Nephron (organoid): ENCODE measurements at regions not wholly inside any gene's neighbourhood (a gene's known extent, or its start where the extent isn't known, plus 50 kb on each side); places are given as distances from the start of the nearest gene placed in this dataset.

ENCODE experiments used
- H3K27ac Mint-ChIP-seq, 3 experiments: 2 replicates each; pipeline ENCODE4 v1.8.0; 2020; ENCODE audit warnings: mixed read lengths in 3 of 3, mild to moderate bottlenecking in 2 of 3, moderate library complexity in 1 of 3
- H3K27me3 Mint-ChIP-seq: 2 replicates; pipeline ENCODE4 v1.8.0; 2021; ENCODE audit warnings: low read depth, mild to moderate bottlenecking, moderate library complexity, mixed read lengths
- H3K36me3 Mint-ChIP-seq: 2 replicates; pipeline ENCODE4 v1.8.0; 2020; ENCODE audit warnings: low read depth, mixed read lengths
- H3K4me1 Mint-ChIP-seq: 2 replicates; pipeline ENCODE4 v1.8.0; 2020; ENCODE audit warnings: mixed read lengths
- H3K4me3 Mint-ChIP-seq, 3 experiments: 2 replicates each; pipeline ENCODE4 v1.8.0; 2020; ENCODE audit warnings: mild to moderate bottlenecking in 3 of 3, mixed read lengths in 3 of 3, moderate library complexity in 2 of 3
- H3K9me3 Mint-ChIP-seq: 2 replicates; pipeline ENCODE4 v1.8.0; 2020; ENCODE audit warnings: mixed read lengths
- CTCF ChIP-seq, 3 experiments: fragments of 200-600 bp; sonication (generic); IDR thresholded peaks; one replicate each; pipeline ENCODE4 v1.5.0; 2021; ENCODE audit warnings: antibody characterized with exemption in 3 of 3; ENCODE audit not compliant: unreplicated experiment in 3 of 3

- Mint-ChIP-seq H3K27ac (no peak overlapping the region), H3K36me3 (no peaks in the 10 kb centered on the region), H3K9me3 (peaks cover 6% of the 10 kb centered on the region), H3K27me3 (peaks cover 7% of the 10 kb centered on the region), H3K4me1 (no peaks in the 10 kb centered on the region), H3K4me3 (no peak overlapping the region)
- TF ChIP-seq CTCF (IDR thresholded peaks at IDR 0.05; ENCODE audit: unreplicated experiment in 3 of 3): no peak
These were observed 98.5 kb upstream of the PTCH1 start for GRCh38 chr9:95615246-95615645.

- Mint-ChIP-seq H3K27me3 (peaks cover 19% of the 10 kb centered on the region), H3K4me1 (no peaks in the 10 kb centered on the region), H3K27ac (no peak overlapping the region), H3K9me3 (peaks cover 6% of the 10 kb centered on the region), H3K36me3 (no peaks in the 10 kb centered on the region), H3K4me3 (no peak overlapping the region)
- TF ChIP-seq CTCF (IDR thresholded peaks at IDR 0.05; ENCODE audit: unreplicated experiment in 3 of 3): no peak
These were observed 96.9 kb upstream of the PTCH1 start for GRCh38 chr9:95613670-95614069.

GRCh38 chr9:95611354-95611753 is 94.6 kb upstream of the PTCH1 start:
- Mint-ChIP-seq H3K36me3 (no peaks in the 10 kb centered on the region), H3K4me3 (no peak overlapping the region), H3K27me3 (peaks cover 23% of the 10 kb centered on the region), H3K27ac (no peak overlapping the region), H3K4me1 (peaks cover 17% of the 10 kb centered on the region), H3K9me3 (peaks cover 4% of the 10 kb centered on the region)
- no peak for TF ChIP-seq CTCF (IDR thresholded peaks at IDR 0.05; ENCODE audit: unreplicated experiment in 3 of 3)

GRCh38 chr9:95610006-95610785 is 93.4 kb upstream of the PTCH1 start:
- Mint-ChIP-seq H3K4me1 (peaks cover 23% of the 10 kb centered on the region), H3K27ac (no peak overlapping the region), H3K27me3 (peaks cover 17% of the 10 kb centered on the region), H3K9me3 (peaks cover 4% of the 10 kb centered on the region), H3K36me3 (no peaks in the 10 kb centered on the region), H3K4me3 (no peak overlapping the region)
- no peak for TF ChIP-seq CTCF (IDR thresholded peaks at IDR 0.05; ENCODE audit: unreplicated experiment in 3 of 3)

GRCh38 chr9:95609426-95609825 is 92.7 kb upstream of the PTCH1 start:
- H3K9me3 Mint-ChIP-seq: peaks cover 4% of the 10 kb centered on the region
- no peak overlapping the region for H3K27ac Mint-ChIP-seq
- no peak for TF ChIP-seq CTCF (IDR thresholded peaks at IDR 0.05; ENCODE audit: unreplicated experiment in 3 of 3)
- H3K4me1 Mint-ChIP-seq: peaks cover 28% of the 10 kb centered on the region
- peaks cover 23% of the 10 kb centered on the region for H3K27me3 Mint-ChIP-seq
- H3K36me3 Mint-ChIP-seq: no peaks in the 10 kb centered on the region
- H3K4me3 Mint-ChIP-seq: no peak overlapping the region

- Mint-ChIP-seq H3K4me1 (peaks cover 28% of the 10 kb centered on the region), H3K9me3 (peaks cover 2% of the 10 kb centered on the region), H3K27ac (no peak overlapping the region), H3K27me3 (peaks cover 23% of the 10 kb centered on the region), H3K36me3 (no peaks in the 10 kb centered on the region), H3K4me3 (no peak overlapping the region)
- TF ChIP-seq CTCF (IDR thresholded peaks at IDR 0.05; ENCODE audit: unreplicated experiment in 3 of 3): no peak
These were observed 91.6 kb upstream of the PTCH1 start for GRCh38 chr9:95608341-95608740.
